H9 (cell line): ENCODE measurements at regions not wholly inside any gene's neighbourhood (a gene's known extent, or its start where the extent isn't known, plus 50 kb on each side); places are given as distances from the start of the nearest gene placed in this dataset.

Experiments used
- DNase-seq: peaks from one replicate; pipeline ENCODE4 v3.0.0-alpha.2; 2017
- H2AFZ ChIP-seq: one replicate; pipeline ENCODE4 v1.6.1; 2013; ENCODE audit warnings: mild to moderate bottlenecking, low read length, control low read depth, moderate library complexity
- H2AK5ac ChIP-seq: 2 replicates; pipeline ENCODE4 v1.6.1; 2013; ENCODE audit warnings: low read length, control low read depth, mixed read lengths; ENCODE audit not compliant: insufficient read length
- H2BK120ac ChIP-seq: one replicate; pipeline ENCODE4 v1.6.1; 2013; ENCODE audit warnings: low read depth, mild to moderate bottlenecking, low read length, control low read depth, inconsistent platforms; ENCODE audit not compliant: poor library complexity, severe bottlenecking
- H2BK12ac ChIP-seq: 2 replicates; pipeline ENCODE4 v1.6.1; 2013; ENCODE audit warnings: low read length, control low read depth, mixed read lengths, low read depth; ENCODE audit not compliant: insufficient read length
- H2BK15ac ChIP-seq: 2 replicates; pipeline ENCODE4 v1.6.1; 2013; ENCODE audit warnings: low read depth, low read length, control low read depth
- H2BK20ac ChIP-seq: one replicate; pipeline ENCODE4 v1.6.1; 2013; ENCODE audit warnings: low read depth, mild to moderate bottlenecking, low read length, control low read depth, inconsistent platforms; ENCODE audit not compliant: poor library complexity, severe bottlenecking
- H2BK5ac ChIP-seq: 2 replicates; pipeline ENCODE4 v1.6.1; 2013; ENCODE audit warnings: low read length, control low read depth, mixed read lengths; ENCODE audit not compliant: insufficient read length
- H3K14ac ChIP-seq: 2 replicates; pipeline ENCODE4 v1.6.1; 2013; ENCODE audit warnings: low read length, control low read depth; ENCODE audit not compliant: insufficient read depth
- H3K18ac ChIP-seq: 2 replicates; pipeline ENCODE4 v1.6.1; 2013; ENCODE audit warnings: low read depth, mild to moderate bottlenecking, mixed read lengths, low read length, control low read depth; ENCODE audit not compliant: insufficient read length
- H3K23ac ChIP-seq: 2 replicates; pipeline ENCODE4 v1.6.1; 2013; ENCODE audit warnings: low read length, control low read depth, mixed read lengths, low read depth; ENCODE audit not compliant: insufficient read length
- H3K23me2 ChIP-seq: 2 replicates; pipeline ENCODE4 v1.6.1; 2013; ENCODE audit warnings: low read depth, mild to moderate bottlenecking, mixed read lengths, low read length, control low read depth; ENCODE audit not compliant: insufficient read length, poor library complexity, severe bottlenecking
- H3K27ac ChIP-seq: 2 replicates; pipeline ENCODE4 v1.5.1; 2013; ENCODE audit warnings: low read length, control low read depth, mixed read lengths, low read depth; ENCODE audit not compliant: insufficient read length
- H3K27me3 ChIP-seq: 2 replicates; pipeline ENCODE4 v1.6.1; 2013; ENCODE audit warnings: low read length, control low read depth, inconsistent platforms; ENCODE audit not compliant: insufficient read depth
- H3K4ac ChIP-seq: 2 replicates; pipeline ENCODE4 v1.6.1; 2013; ENCODE audit warnings: low read depth, mild to moderate bottlenecking, control low read depth, inconsistent platforms, low read length, moderate library complexity
- H3K4me1 ChIP-seq: 2 replicates; pipeline ENCODE4 v1.6.1; 2013; ENCODE audit warnings: low read length, control low read depth, inconsistent platforms; ENCODE audit not compliant: insufficient read depth
- H3K4me2 ChIP-seq: 2 replicates; pipeline ENCODE4 v1.6.1; 2013; ENCODE audit warnings: low read length, control low read depth, mixed read lengths; ENCODE audit not compliant: insufficient read length, insufficient read depth
- H3K56ac ChIP-seq: 2 replicates; pipeline ENCODE4 v1.6.1; 2013; ENCODE audit warnings: low read depth, mild to moderate bottlenecking, mixed read lengths, low read length, control low read depth; ENCODE audit not compliant: insufficient read length
- H3K79me1 ChIP-seq: 2 replicates; pipeline ENCODE4 v1.6.1; 2013; ENCODE audit warnings: low read depth, mild to moderate bottlenecking, moderate library complexity, low read length, control low read depth, inconsistent platforms; ENCODE audit not compliant: insufficient read depth, poor library complexity, severe bottlenecking
- H3K79me2 ChIP-seq: 2 replicates; pipeline ENCODE4 v1.6.1; 2013; ENCODE audit warnings: low read length, control low read depth, inconsistent platforms; ENCODE audit not compliant: insufficient read depth
- H3K9ac ChIP-seq: 2 replicates; pipeline ENCODE4 v1.6.1; 2013; ENCODE audit warnings: low read length, control low read depth, mixed read lengths; ENCODE audit not compliant: insufficient read length; ENCODE audit errors: extremely low read depth
- H3K9me3 ChIP-seq: one replicate; pipeline ENCODE4 v1.6.1; 2013; ENCODE audit warnings: low read depth, low read length, inconsistent platforms; ENCODE audit not compliant: control insufficient read depth
- H3T11ph ChIP-seq: one replicate; pipeline ENCODE4 v1.6.1; 2013; ENCODE audit warnings: mild to moderate bottlenecking, low read length, control low read depth, inconsistent platforms
- H4K20me1 ChIP-seq: one replicate; pipeline ENCODE4 v1.6.1; 2013; ENCODE audit not compliant: control insufficient read depth, insufficient read length, insufficient read depth
- H4K5ac ChIP-seq: 2 replicates; pipeline ENCODE4 v1.6.1; 2013; ENCODE audit warnings: low read depth, mild to moderate bottlenecking, mixed read lengths, low read length, control low read depth; ENCODE audit not compliant: insufficient read length
- H4K8ac ChIP-seq: replicated peaks from 2 replicates; pipeline ENCODE4 v1.6.1; 2013; ENCODE audit warnings: low read length, control low read depth, mixed read lengths, low read depth; ENCODE audit not compliant: insufficient read length
- H4K91ac ChIP-seq: 2 replicates; pipeline ENCODE4 v1.6.1; 2013; ENCODE audit warnings: low read depth, mild to moderate bottlenecking, moderate library complexity, mixed read lengths, low read length, control low read depth; ENCODE audit not compliant: insufficient read length
- H3K27ac Mint-ChIP-seq, 3 experiments: 2 replicates in 2 of 3; 3 replicates in 1 of 3; pipeline ENCODE4 v1.8.0; 2020 to 2021; ENCODE audit warnings: mixed read lengths in 3 of 3, mild to moderate bottlenecking in 1 of 3, moderate library complexity in 1 of 3
- H3K27me3 Mint-ChIP-seq: 2 replicates; pipeline ENCODE4 v1.8.0; 2021; ENCODE audit warnings: low read depth, mild to moderate bottlenecking, moderate library complexity, mixed read lengths
- H3K36me3 Mint-ChIP-seq, 3 experiments: 2 replicates in 2 of 3; 3 replicates in 1 of 3; pipeline ENCODE4 v1.8.0; 2020 to 2021; ENCODE audit warnings: low read depth in 3 of 3, mixed read lengths in 3 of 3; ENCODE audit not compliant: insufficient read depth in 1 of 3
- H3K4me1 Mint-ChIP-seq, 2 experiments: 2 replicates each; pipeline ENCODE4 v1.8.0; 2020; ENCODE audit warnings: mixed read lengths in 2 of 2
- H3K4me3 Mint-ChIP-seq, 2 experiments: 2 replicates in 1 of 2; 3 replicates in 1 of 2; pipeline ENCODE4 v1.8.0; 2020 to 2021; ENCODE audit warnings: mild to moderate bottlenecking in 2 of 2, mixed read lengths in 2 of 2, moderate library complexity in 1 of 2
- H3K9me3 Mint-ChIP-seq, 2 experiments: 2 replicates in 1 of 2; 3 replicates in 1 of 2; pipeline ENCODE4 v1.8.0; 2020; ENCODE audit warnings: mild to moderate bottlenecking in 2 of 2, mixed read lengths in 2 of 2, moderate library complexity in 1 of 2
- CTCF ChIP-seq: fragments of 200-600 bp; sonication (generic); conservative IDR thresholded peaks from 3 replicates; pipeline ENCODE4 v1.8.0; 2021; ENCODE audit warnings: antibody characterized with exemption, mild to moderate bottlenecking
- WGBS: extraction: QIAGEN DNeasy Blood & Tissue Kit; methylation state at CpG from one replicate; pipeline ENCODE4 v1.1.7; 2013; ENCODE audit warnings: missing lambda C conversion rate, low lambda C conversion rate, mixed read lengths; ENCODE audit not compliant: insufficient read length; ENCODE audit errors: extremely low coverage; 5-methylcytosine and 5-hydroxymethylcytosine counted together

- peaks cover 0 to 3% (median 0%) of the 10 kb centered on the region in 3 experiments; a peak in 1 of 7 replicates for H3K36me3 Mint-ChIP-seq
- WGBS = no CpG with 5 or more reads among the region's 4 CpGs
- Histone ChIP-seq H2AK5ac (no peak overlapping the region), H3K27ac (no peak overlapping the region), H3K56ac (no peak overlapping the region), H4K8ac (no peak overlapping the region), H3K4me1 (no peaks in the 10 kb centered on the region), H2BK120ac (no peak overlapping the region), H3K23me2 (no peaks in the 10 kb centered on the region), H3T11ph (no peak overlapping the region), H3K9ac (no peak overlapping the region), H4K20me1 (no peaks in the 10 kb centered on the region), H2BK20ac (no peak overlapping the region), H2BK15ac (no peak overlapping the region), H3K27me3 (no peaks in the 10 kb centered on the region), H2BK12ac (no peak overlapping the region), H3K23ac (no peak overlapping the region), H3K4ac (no peak overlapping the region), H3K79me2 (no peaks in the 10 kb centered on the region), H2BK5ac (no peak overlapping the region), H3K14ac (no peak overlapping the region), H3K4me2 (no peak overlapping the region), H3K79me1 (no peaks in the 10 kb centered on the region), H2AFZ (no peak overlapping the region), H3K9me3 (no peaks in the 10 kb centered on the region), H3K18ac (no peak overlapping the region), H4K91ac (no peak overlapping the region), H4K5ac (no peak overlapping the region)
- no peak for DNase-seq
- H3K27me3 Mint-ChIP-seq = peaks cover 13% of the 10 kb centered on the region
- no peak overlapping the region for H3K4me3 Mint-ChIP-seq
- no peak for TF ChIP-seq CTCF
- no peaks in the 10 kb centered on the region for H3K4me1 Mint-ChIP-seq
- peaks cover 13 to 15% of the 10 kb centered on the region in 2 experiments; a peak in 4 of 5 replicates for H3K9me3 Mint-ChIP-seq
- no peak overlapping the region for H3K27ac Mint-ChIP-seq
These were observed 321.0 kb upstream of the C1orf174 start for GRCh38 chr1:4221107-4221506.
